H1 (cell line): ENCODE measurements at regions not wholly inside any gene's neighbourhood (a gene's known extent, or its start where the extent isn't known, plus 50 kb on each side); places are given as distances from the start of the nearest gene placed in this dataset.

Experiments used
- CTCF ChIA-PET: fragments of 300-600 bp; sonication (Branson Sonifier 250); formaldehyde crosslinking; loops from one replicate; lab custom pipeline; 2021; ENCODE audit not compliant: partially characterized antibody; lab: Charles Lee
- POLR2A ChIA-PET: fragments of 300-600 bp; sonication (Branson Sonifier 250); formaldehyde crosslinking; loops from one replicate; lab custom pipeline; 2021; ENCODE audit warnings: inconsistent platforms; ENCODE audit not compliant: partially characterized antibody; lab: Charles Lee
- DNase-seq, 2 experiments: peaks; one replicate each; pipeline versions ENCODE4 v3.0.0 to v3.0.0-alpha.2; 2010 to 2022; ENCODE audit warnings: low spot score in 2 of 2, low read depth in 1 of 2, mixed read lengths in 1 of 2
- FAIRE-seq: peaks from 2 replicates; lab custom pipeline; 2011; peaks lifted over from hg19 to GRCh38; lab: Jason Lieb, UNC
- H2AFZ ChIP-seq: 2 replicates; pipeline ENCODE4 v1.8.1; 2012; ENCODE audit warnings: low read length, inconsistent platforms
- H2AK5ac ChIP-seq: 2 replicates; pipeline ENCODE4 v1.6.1; 2013; ENCODE audit warnings: low read depth, low read length
- H2BK120ac ChIP-seq: replicated peaks from 2 replicates; pipeline ENCODE3; 2013; ENCODE audit warnings: low read depth, low read length, inconsistent platforms
- H2BK12ac ChIP-seq: 2 replicates; pipeline ENCODE4 v1.6.1; 2013; ENCODE audit warnings: low read depth, low read length
- H2BK15ac ChIP-seq: 2 replicates; pipeline ENCODE4 v1.6.1; 2013; ENCODE audit warnings: low read length
- H2BK20ac ChIP-seq: 2 replicates; pipeline ENCODE4 v1.6.1; 2013; ENCODE audit warnings: low read length
- H2BK5ac ChIP-seq: 2 replicates; pipeline ENCODE4 v1.6.1; 2013; ENCODE audit warnings: low read depth, low read length
- H3K14ac ChIP-seq: 2 replicates; pipeline ENCODE4 v1.6.1; 2013; ENCODE audit warnings: inconsistent platforms; ENCODE audit not compliant: insufficient read length
- H3K18ac ChIP-seq: 2 replicates; pipeline ENCODE4 v1.6.1; 2013; ENCODE audit warnings: low read length; ENCODE audit errors: extremely low read depth
- H3K23ac ChIP-seq: 2 replicates; pipeline ENCODE4 v1.6.1; 2013; ENCODE audit warnings: inconsistent platforms; ENCODE audit not compliant: insufficient read length
- H3K23me2 ChIP-seq: 2 replicates; pipeline ENCODE4 v1.6.1; 2013; ENCODE audit warnings: low read depth, low read length
- H3K27ac ChIP-seq: 2 replicates; pipeline ENCODE4 v1.6.1; 2011; ENCODE audit warnings: low read depth, low read length, inconsistent platforms
- H3K27me3 ChIP-seq, 4 experiments: replicated peaks in 1 of 4; 1 replicate in 1 of 4; 2 replicates in 3 of 4; pipeline versions ENCODE4 v1.6.1 to v1.8.1; 2011 to 2013; ENCODE audit warnings: low read length in 3 of 4, mild to moderate bottlenecking in 3 of 4, inconsistent platforms in 2 of 4, mixed read lengths in 2 of 4, moderate library complexity in 1 of 4; ENCODE audit not compliant: control insufficient read depth in 3 of 4, insufficient read depth in 3 of 4; ENCODE audit errors: extremely low read depth in 1 of 4
- H3K36me3 ChIP-seq, 4 experiments: 2 replicates each; pipeline versions ENCODE4 v1.6.1 to v1.8.1; 2011 to 2013; ENCODE audit warnings: mild to moderate bottlenecking in 4 of 4, low read length in 3 of 4, moderate library complexity in 2 of 4, control low read depth in 1 of 4, inconsistent platforms in 1 of 4; ENCODE audit not compliant: insufficient read depth in 4 of 4, control insufficient read depth in 2 of 4
- H3K4ac ChIP-seq: replicated peaks from 2 replicates; pipeline ENCODE3; 2013; ENCODE audit warnings: low read length, low read depth, mixed read lengths, inconsistent platforms; ENCODE audit not compliant: insufficient read length
- H3K4me1 ChIP-seq, 4 experiments: replicated peaks in 1 of 4; 1 replicate in 1 of 4; 2 replicates in 3 of 4; pipeline versions ENCODE4 v1.6.1 to v1.8.1; 2011 to 2013; ENCODE audit warnings: low read length in 3 of 4, inconsistent platforms in 2 of 4, mixed read lengths in 1 of 4; ENCODE audit not compliant: insufficient read depth in 4 of 4, control insufficient read depth in 3 of 4
- H3K4me2 ChIP-seq, 2 experiments: 2 replicates each; pipeline versions ENCODE4 v1.6.1 to v1.8.1; 2011 to 2013; ENCODE audit warnings: low read depth in 2 of 2, low read length in 2 of 2, control low read depth in 1 of 2, inconsistent platforms in 1 of 2, mild to moderate bottlenecking in 1 of 2; ENCODE audit not compliant: insufficient read depth in 1 of 2
- H3K4me3 ChIP-seq, 4 experiments: fragments of 200-600, 300-600 bp in 1 of 4; sonication (generic), shearing (Covaris generic), sonication (Bioruptor Twin) in 1 of 4; 2 replicates each; pipeline versions ENCODE4 v1.5.1 to v1.8.1; 2011 to 2016; ENCODE audit warnings: low read length in 4 of 4, low read depth in 3 of 4, control low read depth in 2 of 4, inconsistent platforms in 2 of 4, mild to moderate bottlenecking in 2 of 4, mixed read lengths in 1 of 4, moderate library complexity in 1 of 4; ENCODE audit not compliant: insufficient read depth in 2 of 4; ENCODE audit errors: extremely low read depth in 1 of 4
- H3K56ac ChIP-seq: replicated peaks from 2 replicates; pipeline ENCODE3; 2013; ENCODE audit warnings: low read depth, mild to moderate bottlenecking, mixed read lengths, low read length, inconsistent platforms; ENCODE audit not compliant: insufficient read length
- H3K79me1 ChIP-seq: 2 replicates; pipeline ENCODE4 v1.6.1; 2013; ENCODE audit warnings: low read depth, low read length, control low read depth
- H3K79me2 ChIP-seq, 2 experiments: 2 replicates each; pipeline versions ENCODE4 v1.6.1 to v1.8.1; 2012 to 2013; ENCODE audit warnings: low read length in 2 of 2, mild to moderate bottlenecking in 2 of 2, inconsistent platforms in 1 of 2; ENCODE audit not compliant: insufficient read depth in 2 of 2, control insufficient read depth in 1 of 2
- H3K9ac ChIP-seq, 4 experiments: replicated peaks in 1 of 4; 1 replicate in 1 of 4; 2 replicates in 3 of 4; pipeline versions ENCODE4 v1.6.1 to v1.8.1; 2011 to 2013; ENCODE audit warnings: low read depth in 3 of 4, low read length in 3 of 4, control low read depth in 2 of 4, mild to moderate bottlenecking in 2 of 4, moderate library complexity in 2 of 4, inconsistent platforms in 1 of 4; ENCODE audit errors: extremely low read depth in 1 of 4
- H3K9me3 ChIP-seq, 2 experiments: 2 replicates each; pipeline versions ENCODE4 v1.6.1 to v1.8.1; 2012 to 2013; ENCODE audit warnings: mild to moderate bottlenecking in 2 of 2, moderate library complexity in 2 of 2, control low read depth in 1 of 2, inconsistent platforms in 1 of 2, low read depth in 1 of 2, low read length in 1 of 2, mixed read lengths in 1 of 2; ENCODE audit not compliant: insufficient read depth in 2 of 2
- H4K20me1 ChIP-seq, 2 experiments: replicated peaks in 1 of 2; 2 replicates each; pipeline versions ENCODE3 to v1.8.1; 2011 to 2013; ENCODE audit warnings: inconsistent platforms in 2 of 2, low read length in 2 of 2, mild to moderate bottlenecking in 1 of 2; ENCODE audit not compliant: insufficient read depth in 2 of 2, control insufficient read depth in 1 of 2
- H4K5ac ChIP-seq: 2 replicates; pipeline ENCODE4 v1.6.1; 2013; ENCODE audit warnings: low read length, low read depth, mixed read lengths, inconsistent platforms; ENCODE audit not compliant: insufficient read length
- H4K8ac ChIP-seq: 2 replicates; pipeline ENCODE4 v1.8.0; 2013; ENCODE audit warnings: mild to moderate bottlenecking, moderate library complexity, low read length, inconsistent platforms; ENCODE audit not compliant: insufficient read depth; ENCODE audit errors: extremely low read depth
- H4K91ac ChIP-seq: replicated peaks from 2 replicates; pipeline ENCODE3; 2013; ENCODE audit warnings: low read length, mixed read lengths, inconsistent platforms; ENCODE audit not compliant: insufficient read length
- ATF3 ChIP-seq: IDR thresholded peaks from 2 replicates; pipeline ENCODE4 v1.6.1; 2011; ENCODE audit warnings: low read depth, mild to moderate bottlenecking, low read length; ENCODE audit not compliant: insufficient read depth
- CEBPB ChIP-seq: IDR thresholded peaks from 2 replicates; pipeline ENCODE4 v1.6.1; 2012; ENCODE audit warnings: low read depth, low read length
- CHD2 ChIP-seq: IDR thresholded peaks from 2 replicates; pipeline ENCODE4 v1.6.1; 2012; ENCODE audit warnings: low read length, improper control_type of control experiment
- CREB1 ChIP-seq: IDR thresholded peaks from 2 replicates; pipeline ENCODE4 v1.6.1; 2012; ENCODE audit warnings: inconsistent platforms
- EGR1 ChIP-seq: IDR thresholded peaks from 2 replicates; pipeline ENCODE4 v1.6.1; 2011; ENCODE audit warnings: low read depth, low read length, borderline replicate concordance
- EZH2 ChIP-seq: fragments of 200-600 bp; sonication (generic); IDR thresholded peaks from 2 replicates; pipeline ENCODE4 v1.7.1; 2012; ENCODE audit warnings: low read depth, mild to moderate bottlenecking, moderate library complexity, low read length, inconsistent platforms; ENCODE audit not compliant: severe bottlenecking
- FOSL1 ChIP-seq: IDR thresholded peaks from 2 replicates; pipeline ENCODE4 v1.6.1; 2011; ENCODE audit warnings: mild to moderate bottlenecking, low read depth, low read length, moderate library complexity; ENCODE audit not compliant: insufficient read depth
- KDM4A ChIP-seq: IDR thresholded peaks from one replicate; pipeline ENCODE4 v1.7.1; 2012; ENCODE audit warnings: low read depth, mild to moderate bottlenecking, moderate library complexity, low read length, inconsistent platforms; ENCODE audit not compliant: severe bottlenecking
- KDM5A ChIP-seq: fragments of 200-600 bp; IDR thresholded peaks from 2 replicates; pipeline ENCODE4 v1.7.1; 2012; ENCODE audit warnings: mild to moderate bottlenecking, low read length, inconsistent platforms, mixed read lengths
- RFX5 ChIP-seq: IDR thresholded peaks from 2 replicates; pipeline ENCODE4 v1.6.1; 2011; ENCODE audit warnings: low read depth, low read length, improper control_type of control experiment, borderline replicate concordance
- SIN3A ChIP-seq, 2 experiments: IDR thresholded peaks in 1 of 2; conservative IDR thresholded peaks in 1 of 2; 2 replicates each; pipeline ENCODE4 v1.6.1; 2011 to 2012; ENCODE audit warnings: low read length in 2 of 2, improper control_type of control experiment in 1 of 2, low read depth in 1 of 2, mild to moderate bottlenecking in 1 of 2
- SIRT6 ChIP-seq: IDR thresholded peaks from one replicate; pipeline ENCODE4 v1.7.1; 2012; ENCODE audit warnings: low read length, inconsistent platforms
- SP1 ChIP-seq: IDR thresholded peaks from 2 replicates; pipeline ENCODE4 v1.6.1; 2011; ENCODE audit warnings: low read depth, low read length
- SP2 ChIP-seq: IDR thresholded peaks from 2 replicates; pipeline ENCODE4 v1.6.1; 2012; ENCODE audit warnings: mild to moderate bottlenecking, low read length, inconsistent platforms
- SP4 ChIP-seq: IDR thresholded peaks from 2 replicates; pipeline ENCODE4 v1.6.1; 2012; ENCODE audit warnings: low read length, inconsistent platforms
- TCF12 ChIP-seq: IDR thresholded peaks from 2 replicates; pipeline ENCODE4 v1.6.1; 2011; ENCODE audit warnings: low read depth, mild to moderate bottlenecking, low read length
- WGBS, 2 experiments: shearing (Covaris generic) in 1 of 2; methylation state at CpG; one replicate each; pipeline versions ENCODE4 v1.1.6 to v1.1.7; 2013 to 2015; ENCODE audit warnings: low lambda C conversion rate in 2 of 2, mixed read lengths in 2 of 2, inconsistent platforms in 1 of 2, low coverage in 1 of 2, missing lambda C conversion rate in 1 of 2; ENCODE audit not compliant: insufficient replicate concordance in 2 of 2, insufficient coverage in 1 of 2, insufficient read length in 1 of 2; ENCODE audit errors: extremely low coverage in 1 of 2, missing lambda C conversion rate in 1 of 2; 5-methylcytosine and 5-hydroxymethylcytosine counted together

- H3K9me3 ChIP-seq: no peaks in the 10 kb centered on the region
- H2BK5ac ChIP-seq: no peak overlapping the region
- H3K18ac ChIP-seq: no peak overlapping the region
- 100% methylated on average over 1 of the region's 1 CpG; no CpG with 5 or more reads in 1 of the 2 experiments for WGBS, 2 experiments
- no peak overlapping the region for H3K56ac ChIP-seq
- no peak overlapping the region for H3K4ac ChIP-seq
- ChIA-PET CTCF (no interaction called here), POLR2A (no interaction called here)
- H2BK120ac ChIP-seq: no peak overlapping the region
- H2BK20ac ChIP-seq: no peak overlapping the region
- no peak overlapping the region for H2BK12ac ChIP-seq
- H4K91ac ChIP-seq: no peak overlapping the region
- TF ChIP-seq SP4 (no peak), SP2 (no peak), EZH2 (no peak), SP1 (no peak), EGR1 (no peak), CREB1 (no peak), ATF3 (no peak), CEBPB (no peak), FOSL1 (no peak), CHD2 (no peak), TCF12 (no peak), KDM4A (no peak), KDM5A (no peak), SIRT6 (no peak), SIN3A (conservative IDR thresholded peaks at IDR 0.05 in 1 of 2, IDR thresholded peaks at IDR 0.05 in 1 of 2; ENCODE audit: low read depth in 1 of 2, low read length in 2 of 2) (no peak), RFX5 (no peak)
- no peaks in the 10 kb centered on the region for H3K79me2 ChIP-seq
- H4K20me1 ChIP-seq: no peaks in the 10 kb centered on the region
- H3K23ac ChIP-seq: no peak overlapping the region
- no peaks in the 10 kb centered on the region for H3K23me2 ChIP-seq
- no peaks in the 10 kb centered on the region for H3K4me1 ChIP-seq
- no peak overlapping the region for H2AFZ ChIP-seq
- H3K36me3 ChIP-seq: no peaks in the 10 kb centered on the region
- no peak overlapping the region for H3K4me3 ChIP-seq
- no peak overlapping the region for H4K8ac ChIP-seq
- H3K79me1 ChIP-seq: no peaks in the 10 kb centered on the region
- no peak overlapping the region for H3K14ac ChIP-seq
- H3K9ac ChIP-seq: no peak overlapping the region
- H3K4me2 ChIP-seq: no peak overlapping the region
- H3K27ac ChIP-seq: no peak overlapping the region
- FAIRE-seq (no peak), DNase-seq (no peak)
- H4K5ac ChIP-seq: no peak overlapping the region
- H2BK15ac ChIP-seq: no peak overlapping the region
- H2AK5ac ChIP-seq: no peak overlapping the region
- no peaks in the 10 kb centered on the region for H3K27me3 ChIP-seq
These were observed 161.0 kb upstream of the C11orf58 start for GRCh38 chr11:16577490-16577889.
